NT2/D1 (cell line): ENCODE measurements at regions not wholly inside any gene's neighbourhood (a gene's known extent, or its start where the extent isn't known, plus 50 kb on each side); places are given as distances from the start of the nearest gene placed in this dataset.

Experiments used
- SUZ12 ChIP-seq: IDR thresholded peaks from 2 replicates; pipeline ENCODE4 v1.6.1; 2011; ENCODE audit not compliant: insufficient read length, insufficient read depth; ENCODE audit errors: extremely low read depth
- YY1 ChIP-seq: IDR thresholded peaks from 2 replicates; pipeline ENCODE4 v1.6.1; 2011; ENCODE audit not compliant: insufficient read length, insufficient read depth
- ZNF274 ChIP-seq: IDR thresholded peaks from 2 replicates; pipeline ENCODE4 v1.6.1; 2011; ENCODE audit warnings: mild to moderate bottlenecking, low read depth, low read length

DNA sequence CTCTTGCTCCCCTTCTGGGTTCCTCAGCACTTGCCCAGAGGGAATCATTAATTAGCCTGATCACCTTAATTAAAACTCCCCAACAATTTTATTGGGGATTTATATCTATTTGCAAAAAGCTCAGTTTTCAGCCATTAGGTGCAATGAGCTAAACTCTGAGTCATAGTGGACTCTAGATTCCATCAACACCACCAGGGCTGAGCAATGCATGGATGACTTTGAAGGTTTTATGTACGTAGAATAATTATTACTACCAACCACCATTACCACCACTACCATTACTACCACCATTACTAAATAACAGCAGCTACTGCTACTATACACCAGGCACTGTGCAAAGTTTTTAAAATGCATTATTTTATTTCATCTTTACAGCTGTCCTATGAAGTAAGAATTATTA, 81.2 kb downstream of the ZNF621 start:
- TF ChIP-seq ZNF274 (no peak), YY1 (no peak), SUZ12 (no peak)
